Brain microvascular endothelial cell (primary cell): ENCODE measurements at regions not wholly inside any gene's neighbourhood (a gene's known extent, or its start where the extent isn't known, plus 50 kb on each side); places are given as distances from the start of the nearest gene placed in this dataset.

Experiments
- DNase-seq: peaks from one replicate; pipeline ENCODE4 v3.0.0-alpha.2; 2020
- H3K27ac ChIP-seq: fragments of 250-450 bp; sonication (Bioruptor Pico); 2 replicates; pipeline ENCODE4 v1.5.1; 2020; ENCODE audit warnings: mild to moderate bottlenecking, moderate library complexity
- H3K27me3 ChIP-seq: fragments of 250-450 bp; sonication (Bioruptor Pico); replicated peaks from 2 replicates; pipeline ENCODE4 v1.5.1; 2020; ENCODE audit warnings: mild to moderate bottlenecking
- H3K36me3 ChIP-seq: fragments of 250-450 bp; sonication (Bioruptor Pico); replicated peaks from 2 replicates; pipeline ENCODE4 v1.5.1; 2020; ENCODE audit warnings: mild to moderate bottlenecking
- H3K4me3 ChIP-seq: 2 replicates; pipeline ENCODE4 v1.5.1; 2011; ENCODE audit warnings: low read depth, mild to moderate bottlenecking, control low read depth, low read length, moderate library complexity
- CTCF ChIP-seq: IDR thresholded peaks from 2 replicates; pipeline ENCODE4 v1.5.1; 2011; ENCODE audit warnings: low read depth, mild to moderate bottlenecking, moderate library complexity, low read length, control low read depth, inconsistent platforms; ENCODE audit errors: missing control alignments
- in situ Hi-C: cut with HindIII; loops from 2 replicates; pipeline ENCODE4 v1.10.0; 2017; ENCODE audit warnings: low sequenced_read_pairs, low pct_ligation_motif_present

GRCh38 chr15:31561156-31561555 lies 234.5 kb downstream of the KLF13 start:
- TF ChIP-seq CTCF: no peak
- Histone ChIP-seq H3K27me3 (no peaks in the 10 kb centered on the region), H3K36me3 (no peaks in the 10 kb centered on the region), H3K4me3 (no peak overlapping the region), H3K27ac (no peak overlapping the region)
- in situ Hi-C loops: no loop called here
- DNase-seq: no peak

- Histone ChIP-seq H3K27me3 (no peaks in the 10 kb centered on the region), H3K27ac (no peak overlapping the region), H3K4me3 (no peak overlapping the region), H3K36me3 (no peaks in the 10 kb centered on the region)
- in situ Hi-C loops: no loop called here
- DNase-seq: no peak
- TF ChIP-seq CTCF: no peak
Measured at GRCh38 chr15:31563001-31563400, 236.4 kb downstream of the KLF13 start.

- in situ Hi-C loops: no loop called here
- no peak for DNase-seq
- H3K27me3 ChIP-seq: no peaks in the 10 kb centered on the region
- no peak overlapping the region for H3K27ac ChIP-seq
- no peaks in the 10 kb centered on the region for H3K36me3 ChIP-seq
- no peak overlapping the region for H3K4me3 ChIP-seq
- TF ChIP-seq CTCF: no peak
Measured at GRCh38 chr15:31563421-31563820, 236.8 kb downstream of the KLF13 start.

- no peak overlapping the region for H3K4me3 ChIP-seq
- no peak for TF ChIP-seq CTCF
- in situ Hi-C loops: no loop called here
- no peaks in the 10 kb centered on the region for H3K36me3 ChIP-seq
- no peak overlapping the region for H3K27ac ChIP-seq
- DNase-seq: no peak
- H3K27me3 ChIP-seq: no peaks in the 10 kb centered on the region
Measured at GRCh38 chr15:31567861-31568260, 241.2 kb downstream of the KLF13 start.

- H3K27ac ChIP-seq: no peak overlapping the region
- in situ Hi-C loops: no loop called here
- no peaks in the 10 kb centered on the region for H3K27me3 ChIP-seq
- no peak overlapping the region for H3K4me3 ChIP-seq
- TF ChIP-seq CTCF: no peak
- no peaks in the 10 kb centered on the region for H3K36me3 ChIP-seq
- no peak for DNase-seq
Measured at GRCh38 chr15:31569836-31570235, 243.2 kb downstream of the KLF13 start.

- in situ Hi-C loops: no loop called here
- no peak for TF ChIP-seq CTCF
- Histone ChIP-seq H3K4me3 (no peak overlapping the region), H3K36me3 (no peaks in the 10 kb centered on the region), H3K27ac (no peak overlapping the region), H3K27me3 (no peaks in the 10 kb centered on the region)
- DNase-seq: no peak
Measured at GRCh38 chr15:31570591-31570990, 244.0 kb downstream of the KLF13 start.
